Brain microvascular endothelial cell (primary cell): ENCODE measurements at regions not wholly inside any gene's neighbourhood (a gene's known extent, or its start where the extent isn't known, plus 50 kb on each side); places are given as distances from the start of the nearest gene placed in this dataset.

Experiments
- DNase-seq: peaks from one replicate; pipeline ENCODE4 v3.0.0-alpha.2; 2020
- H3K27ac ChIP-seq: fragments of 250-450 bp; sonication (Bioruptor Pico); 2 replicates; pipeline ENCODE4 v1.5.1; 2020; ENCODE audit warnings: mild to moderate bottlenecking, moderate library complexity
- H3K27me3 ChIP-seq: fragments of 250-450 bp; sonication (Bioruptor Pico); replicated peaks from 2 replicates; pipeline ENCODE4 v1.5.1; 2020; ENCODE audit warnings: mild to moderate bottlenecking
- H3K36me3 ChIP-seq: fragments of 250-450 bp; sonication (Bioruptor Pico); replicated peaks from 2 replicates; pipeline ENCODE4 v1.5.1; 2020; ENCODE audit warnings: mild to moderate bottlenecking
- H3K4me3 ChIP-seq: 2 replicates; pipeline ENCODE4 v1.5.1; 2011; ENCODE audit warnings: low read depth, mild to moderate bottlenecking, control low read depth, low read length, moderate library complexity
- in situ Hi-C: cut with HindIII; loops from 2 replicates; pipeline ENCODE4 v1.10.0; 2017; ENCODE audit warnings: low sequenced_read_pairs, low pct_ligation_motif_present
- TF ChIP-seq, protein P1 (sequence below): IDR thresholded peaks from 2 replicates; pipeline ENCODE4 v1.5.1; 2011; ENCODE audit warnings: low read depth, mild to moderate bottlenecking, moderate library complexity, low read length, control low read depth, inconsistent platforms; ENCODE audit errors: missing control alignments

DNA sequence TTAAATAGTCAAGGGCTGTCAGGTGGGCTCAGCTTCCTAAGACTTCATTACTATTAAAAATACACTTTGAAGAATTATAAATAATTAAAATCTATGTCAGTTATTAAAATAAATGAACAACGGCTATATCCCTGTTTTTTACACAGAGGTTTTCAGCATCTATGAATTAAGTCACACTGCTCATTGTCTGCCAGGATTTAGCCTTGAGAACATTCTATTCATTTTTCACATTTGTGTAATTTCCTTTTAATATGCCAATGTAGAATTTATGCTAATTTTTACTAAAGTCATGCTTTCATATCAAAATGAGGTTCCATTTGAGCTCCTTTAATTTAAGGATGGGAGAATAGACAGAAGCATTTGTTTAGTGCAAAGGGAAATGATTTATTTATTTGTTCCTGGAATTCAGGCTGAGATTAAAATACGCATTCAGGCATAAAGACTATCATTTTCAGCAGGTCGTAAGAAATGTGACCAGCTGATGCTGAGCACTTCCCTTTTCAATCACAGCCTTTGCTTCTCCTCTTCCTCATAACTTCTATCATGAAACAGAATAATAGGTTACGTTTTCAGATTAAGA is 345.1 kb downstream of the MFSD1 start:
- Histone ChIP-seq H3K4me3 (no peak overlapping the region), H3K27me3 (no peaks in the 10 kb centered on the region), H3K36me3 (no peaks in the 10 kb centered on the region), H3K27ac (no peak overlapping the region)
- TF ChIP-seq, protein P1, sequence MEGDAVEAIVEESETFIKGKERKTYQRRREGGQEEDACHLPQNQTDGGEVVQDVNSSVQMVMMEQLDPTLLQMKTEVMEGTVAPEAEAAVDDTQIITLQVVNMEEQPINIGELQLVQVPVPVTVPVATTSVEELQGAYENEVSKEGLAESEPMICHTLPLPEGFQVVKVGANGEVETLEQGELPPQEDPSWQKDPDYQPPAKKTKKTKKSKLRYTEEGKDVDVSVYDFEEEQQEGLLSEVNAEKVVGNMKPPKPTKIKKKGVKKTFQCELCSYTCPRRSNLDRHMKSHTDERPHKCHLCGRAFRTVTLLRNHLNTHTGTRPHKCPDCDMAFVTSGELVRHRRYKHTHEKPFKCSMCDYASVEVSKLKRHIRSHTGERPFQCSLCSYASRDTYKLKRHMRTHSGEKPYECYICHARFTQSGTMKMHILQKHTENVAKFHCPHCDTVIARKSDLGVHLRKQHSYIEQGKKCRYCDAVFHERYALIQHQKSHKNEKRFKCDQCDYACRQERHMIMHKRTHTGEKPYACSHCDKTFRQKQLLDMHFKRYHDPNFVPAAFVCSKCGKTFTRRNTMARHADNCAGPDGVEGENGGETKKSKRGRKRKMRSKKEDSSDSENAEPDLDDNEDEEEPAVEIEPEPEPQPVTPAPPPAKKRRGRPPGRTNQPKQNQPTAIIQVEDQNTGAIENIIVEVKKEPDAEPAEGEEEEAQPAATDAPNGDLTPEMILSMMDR: no peak
- in situ Hi-C loops: no loop called here
- no peak for DNase-seq

DNA sequence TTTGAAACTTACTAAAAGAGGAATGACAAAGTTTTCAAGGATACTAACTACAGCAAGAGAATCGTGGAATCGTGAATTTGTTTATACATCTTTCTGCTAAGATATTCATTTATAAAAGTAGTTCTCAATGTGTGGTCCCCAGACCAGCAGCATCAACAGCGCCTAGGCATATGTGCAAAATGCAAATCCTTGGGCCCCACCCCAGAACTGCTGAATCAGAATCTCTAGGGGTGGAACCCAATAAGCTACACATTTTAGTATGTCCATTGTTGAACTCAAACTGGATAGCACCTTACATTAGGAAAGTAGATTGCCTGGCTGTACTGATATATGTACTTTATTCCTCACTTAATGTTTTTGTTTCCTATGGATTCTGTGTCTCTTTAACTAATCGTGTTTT is 346.0 kb downstream of the MFSD1 start:
- TF ChIP-seq, protein P1: no peak
- no peak overlapping the region for H3K27ac ChIP-seq
- H3K36me3 ChIP-seq: no peaks in the 10 kb centered on the region
- DNase-seq: no peak
- H3K4me3 ChIP-seq: no peak overlapping the region
- H3K27me3 ChIP-seq: no peaks in the 10 kb centered on the region
- in situ Hi-C loops: no loop called here

DNA sequence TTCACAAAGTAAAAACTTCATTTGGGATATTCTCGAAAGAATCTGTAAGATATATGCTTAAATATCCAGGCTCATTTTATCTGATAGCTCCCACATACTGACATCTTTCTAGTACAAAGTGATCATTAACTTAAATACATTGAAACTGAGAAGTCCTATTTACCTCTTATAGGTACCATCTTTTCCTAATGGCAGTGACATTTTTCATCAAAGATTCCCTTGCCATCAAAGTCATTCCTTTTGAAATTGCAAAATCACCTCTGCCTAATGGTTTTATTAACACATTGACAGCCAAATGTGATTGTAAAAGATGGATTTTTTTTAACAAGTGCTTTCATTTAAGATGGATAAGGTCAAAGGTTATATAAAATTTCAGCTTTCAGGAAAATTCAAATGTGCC is 346.6 kb downstream of the MFSD1 start:
- TF ChIP-seq, protein P1: no peak
- Histone ChIP-seq H3K36me3 (no peaks in the 10 kb centered on the region), H3K27ac (no peak overlapping the region), H3K27me3 (no peaks in the 10 kb centered on the region), H3K4me3 (no peak overlapping the region)
- no peak for DNase-seq
- in situ Hi-C loops: no loop called here

DNA sequence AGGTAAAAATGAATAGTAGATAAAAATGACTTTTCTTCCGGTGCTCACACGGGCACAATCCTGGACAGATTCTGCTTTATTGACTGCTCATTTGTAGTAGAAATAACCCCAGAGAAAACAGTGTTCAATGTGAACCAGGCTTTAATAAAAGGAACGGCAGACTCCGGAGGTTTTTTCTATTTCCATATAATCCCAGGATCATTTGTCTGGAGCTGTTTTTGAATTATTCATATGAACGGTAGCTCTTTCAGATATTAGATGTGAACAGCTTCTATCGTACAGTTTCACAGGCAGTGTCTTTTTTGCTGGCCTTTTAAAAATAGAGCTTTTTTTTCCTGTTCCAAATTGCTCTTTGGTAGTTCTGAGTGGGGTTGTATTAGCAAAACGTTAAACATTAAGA is 347.3 kb downstream of the MFSD1 start:
- no peak for DNase-seq
- TF ChIP-seq, protein P1: no peak
- H3K36me3 ChIP-seq: no peaks in the 10 kb centered on the region
- no peak overlapping the region for H3K27ac ChIP-seq
- H3K27me3 ChIP-seq: no peaks in the 10 kb centered on the region
- no peak overlapping the region for H3K4me3 ChIP-seq
- in situ Hi-C loops: no loop called here

DNA sequence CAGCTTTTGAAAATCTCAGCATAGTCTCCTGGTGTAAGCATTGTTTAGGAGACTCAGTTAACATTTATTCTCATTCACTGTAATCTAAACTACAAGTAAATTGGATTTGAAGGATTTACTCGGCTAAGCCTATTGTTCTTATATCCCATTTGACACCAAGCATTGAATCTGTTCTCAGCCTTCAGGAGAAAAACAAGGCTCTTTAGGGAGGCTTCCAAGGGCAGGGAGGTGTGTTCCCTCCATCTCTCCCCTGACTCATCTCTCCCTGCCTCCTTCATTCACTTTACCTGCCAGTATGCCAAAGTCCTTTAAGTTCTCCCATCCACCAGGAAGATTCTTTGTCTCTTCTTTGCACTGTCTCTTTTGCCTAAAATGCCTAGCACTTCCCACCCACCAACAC is 347.8 kb downstream of the MFSD1 start:
- Histone ChIP-seq H3K36me3 (no peaks in the 10 kb centered on the region), H3K27ac (no peak overlapping the region), H3K4me3 (no peak overlapping the region), H3K27me3 (no peaks in the 10 kb centered on the region)
- in situ Hi-C loops: no loop called here
- DNase-seq: no peak
- TF ChIP-seq, protein P1: no peak

DNA sequence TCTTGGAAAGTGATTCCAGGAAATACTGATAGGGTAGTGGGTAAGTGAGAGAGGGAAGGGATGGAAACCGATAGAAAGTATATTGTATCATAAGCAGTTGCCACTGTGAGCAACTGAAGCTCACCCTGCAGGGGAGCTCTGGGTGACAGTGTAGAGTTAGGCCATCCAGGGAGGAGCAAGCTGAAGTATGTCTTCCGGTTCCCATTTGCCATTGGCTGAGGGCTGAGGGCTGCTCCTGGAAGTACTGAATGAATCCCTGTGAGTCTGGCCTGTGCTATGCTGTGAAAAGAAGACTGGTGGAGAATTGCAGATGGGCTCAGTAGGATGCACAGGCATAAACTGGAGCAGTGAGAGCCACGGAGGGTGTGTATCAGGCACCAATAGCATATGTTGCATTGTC is 348.3 kb downstream of the MFSD1 start:
- in situ Hi-C loops: no loop called here
- Histone ChIP-seq H3K4me3 (no peak overlapping the region), H3K36me3 (no peaks in the 10 kb centered on the region), H3K27me3 (no peaks in the 10 kb centered on the region), H3K27ac (no peak overlapping the region)
- no peak for DNase-seq
- TF ChIP-seq, protein P1: no peak
